GM19438 (cell line): ENCODE measurements at regions not wholly inside any gene's neighbourhood (a gene's known extent, or its start where the extent isn't known, plus 50 kb on each side); places are given as distances from the start of the nearest gene placed in this dataset.
"Not testable (repeated sequence)": the region's sequence is repeated elsewhere in the genome, so short reads cannot be mapped to it uniquely, and the experiment has no call there.

Experiments
- ATAC-seq: cut with Tn5 transposase; IDR thresholded peaks from one replicate; pipeline ENCODE4 v1.9.1; 2021; ENCODE audit warnings: low read depth; ENCODE audit not compliant: unreplicated experiment

DNA sequence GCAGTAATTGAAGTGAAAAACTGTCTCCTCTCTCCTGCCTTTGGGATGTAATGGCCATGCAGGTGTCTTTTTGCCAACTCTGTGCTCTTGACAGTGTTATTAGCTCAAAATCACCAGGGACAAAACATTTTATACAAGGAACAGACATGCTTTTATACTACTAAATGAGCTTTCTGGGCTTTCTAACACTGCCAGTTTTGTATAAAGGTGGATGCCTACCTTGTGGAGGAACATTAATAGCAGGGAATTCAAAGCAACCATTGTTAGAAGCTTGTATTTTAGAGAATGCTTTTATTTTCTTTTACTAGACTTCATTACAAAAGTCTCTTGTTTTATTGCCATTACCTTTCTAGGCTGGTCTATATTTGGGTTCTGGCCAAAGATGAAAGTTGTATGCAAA, 54.7 kb upstream of the ARSJ start:
- no peak for ATAC-seq

DNA sequence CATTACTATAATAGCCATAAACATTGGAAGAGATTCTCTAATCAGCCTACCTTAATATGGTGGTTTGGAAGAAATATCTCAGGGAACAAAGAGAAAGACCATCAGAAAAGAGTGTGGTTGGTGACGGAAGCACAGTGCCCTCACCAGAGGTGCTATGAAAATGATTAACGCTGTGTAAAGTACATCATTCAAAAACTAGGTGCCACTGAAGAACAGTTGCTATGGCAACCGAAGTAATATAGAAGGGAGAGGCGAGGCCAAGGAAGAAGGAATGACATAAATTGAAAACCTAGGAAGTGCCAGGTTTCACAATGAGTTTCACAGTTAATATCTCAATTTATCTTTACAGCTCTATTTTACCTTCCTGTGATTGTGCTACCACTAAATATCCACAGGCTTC, 57.0 kb upstream of the ARSJ start:
- ATAC-seq = no peak

DNA sequence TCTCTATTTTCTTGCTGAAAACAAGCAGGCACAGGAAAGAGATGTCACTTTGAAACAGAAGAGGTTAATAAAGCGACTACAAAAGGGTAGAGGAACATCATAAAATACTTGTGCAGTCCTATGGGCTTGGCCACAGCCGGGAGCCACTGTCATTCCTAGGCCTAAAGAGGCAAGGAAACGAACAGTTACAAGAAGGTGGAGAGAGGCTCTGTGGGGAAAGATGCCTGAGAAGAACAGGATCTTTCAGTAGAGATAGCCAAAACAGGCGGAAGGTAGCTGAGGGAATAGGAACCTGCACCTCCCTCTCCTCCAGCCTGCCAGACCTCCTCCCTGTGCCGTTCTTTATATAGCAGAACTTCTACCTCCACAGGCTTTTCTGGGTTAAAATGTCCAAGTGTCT, 57.4 kb upstream of the ARSJ start:
- ATAC-seq = no peak

DNA sequence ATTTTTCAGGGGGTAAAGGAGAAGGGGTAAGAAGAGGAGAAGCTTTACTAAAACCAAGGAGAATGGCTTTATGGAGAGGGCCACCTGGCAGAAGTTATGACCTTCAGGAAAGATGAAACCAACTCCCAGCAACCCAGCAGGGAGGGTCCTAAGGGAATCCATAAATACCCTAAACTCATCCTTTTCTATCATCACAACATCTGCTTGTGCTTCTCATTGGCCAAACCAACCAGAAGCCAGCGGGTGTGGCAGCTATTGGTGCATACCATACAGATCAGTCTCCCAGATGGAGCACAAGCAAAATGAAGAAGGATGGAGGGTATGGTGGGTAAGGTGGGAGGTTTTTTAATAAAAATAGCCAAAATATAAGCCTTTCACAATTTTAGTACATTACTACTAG, 58.5 kb upstream of the ARSJ start:
- ATAC-seq = no peak

DNA sequence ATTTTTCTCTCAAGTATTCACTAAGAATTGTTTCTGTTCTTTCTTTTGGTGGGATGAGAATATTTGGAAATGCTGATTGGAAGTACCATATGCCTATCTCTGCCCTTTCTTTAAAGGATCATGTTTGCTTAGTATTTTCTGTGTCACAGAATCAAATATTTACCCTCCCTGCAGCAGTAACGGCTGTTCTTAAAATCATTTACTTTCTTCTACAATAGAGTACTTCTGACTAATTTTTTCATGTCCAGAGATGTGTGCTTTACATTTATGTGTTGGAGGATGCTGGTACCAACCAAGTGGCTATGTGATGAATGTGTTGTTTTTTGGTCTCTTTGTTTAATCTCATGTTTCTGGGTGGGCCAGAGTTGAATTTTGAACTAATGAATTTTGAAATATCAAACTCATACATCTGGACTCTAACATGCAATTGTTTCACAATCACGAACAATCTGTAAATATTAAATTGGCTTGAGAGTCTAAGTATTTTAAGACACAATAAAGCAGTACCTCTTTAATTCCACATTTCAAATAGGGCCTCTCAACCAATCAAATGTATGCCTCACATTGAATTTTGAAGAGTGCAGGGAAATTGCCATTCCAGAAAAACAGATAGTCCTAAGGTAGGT, 59.4 kb upstream of the ARSJ start:
- no peak for ATAC-seq

DNA sequence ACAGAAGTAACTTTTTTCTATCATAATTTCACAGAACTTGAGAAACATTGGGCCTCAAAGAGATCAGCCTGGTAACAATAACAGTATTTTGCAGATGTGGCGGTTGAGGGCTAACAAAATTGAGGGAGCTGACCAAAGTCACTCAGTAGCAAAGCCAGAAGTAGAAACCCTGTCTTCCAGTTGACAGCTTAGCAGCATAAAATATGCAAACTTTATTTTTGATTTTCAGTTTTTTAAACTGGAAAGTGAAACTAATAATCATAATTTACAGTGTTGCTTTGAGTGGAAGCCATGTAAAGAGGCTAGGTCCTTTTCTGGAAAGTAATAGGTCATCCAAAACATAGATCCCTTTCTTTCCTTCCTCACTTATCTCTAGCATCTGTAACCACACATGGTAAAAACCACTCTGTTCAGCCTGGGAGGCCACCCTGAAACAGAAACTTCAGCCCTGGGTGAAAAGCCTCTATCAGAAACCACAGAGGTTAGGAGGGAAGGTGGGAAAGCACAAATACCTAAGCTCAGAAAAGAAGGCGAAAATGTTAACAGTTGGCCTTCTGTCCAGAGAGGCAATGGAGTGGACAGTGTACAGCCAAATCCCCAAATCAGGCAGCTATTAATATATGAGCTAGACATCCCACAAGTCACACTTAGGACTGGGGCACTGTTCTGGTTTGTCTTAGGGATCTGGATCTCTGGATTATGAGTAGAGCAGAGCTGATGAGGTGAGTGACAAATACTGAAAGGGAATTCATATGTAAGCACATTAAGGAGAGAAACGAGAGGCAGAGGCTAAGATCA, 61.1 kb upstream of the ARSJ start:
- peak; percentile 97 for ATAC-seq

DNA sequence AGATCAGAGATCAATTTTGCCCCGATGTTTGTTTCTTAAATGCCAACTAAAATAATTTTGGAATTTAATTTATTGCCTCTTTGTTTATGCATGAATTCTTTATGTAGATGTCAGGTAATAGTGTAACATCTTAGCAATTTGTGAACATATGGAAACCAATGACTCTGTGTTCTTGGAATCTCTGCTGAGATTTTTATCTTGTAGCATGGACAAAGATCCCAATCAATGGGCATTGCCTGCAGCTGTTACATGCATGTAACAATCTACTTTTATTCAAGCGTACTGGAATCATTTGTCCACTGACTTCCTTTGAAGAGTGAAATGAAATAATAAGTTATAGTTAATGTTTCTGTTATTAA, 61.6 kb upstream of the ARSJ start:
- no peak for ATAC-seq

DNA sequence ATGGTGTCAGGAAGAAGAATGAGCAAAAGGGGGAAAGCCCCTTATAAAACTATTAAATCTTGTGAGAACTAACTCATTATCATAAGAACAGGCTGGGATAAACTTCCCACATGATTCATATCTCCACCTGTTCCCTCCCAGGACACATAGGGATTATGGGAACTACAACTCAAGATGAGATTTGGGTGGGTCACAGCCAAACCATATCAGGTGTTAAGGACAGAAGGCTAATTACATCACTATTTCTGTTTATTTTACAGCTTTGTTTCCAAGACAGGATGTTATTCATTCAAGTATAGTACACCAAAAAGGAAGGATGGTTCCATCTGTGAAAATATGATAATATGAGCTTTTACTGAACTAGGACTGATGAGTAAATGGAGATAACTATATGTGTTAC, 63.7 kb upstream of the ARSJ start:
- ATAC-seq = no peak

DNA sequence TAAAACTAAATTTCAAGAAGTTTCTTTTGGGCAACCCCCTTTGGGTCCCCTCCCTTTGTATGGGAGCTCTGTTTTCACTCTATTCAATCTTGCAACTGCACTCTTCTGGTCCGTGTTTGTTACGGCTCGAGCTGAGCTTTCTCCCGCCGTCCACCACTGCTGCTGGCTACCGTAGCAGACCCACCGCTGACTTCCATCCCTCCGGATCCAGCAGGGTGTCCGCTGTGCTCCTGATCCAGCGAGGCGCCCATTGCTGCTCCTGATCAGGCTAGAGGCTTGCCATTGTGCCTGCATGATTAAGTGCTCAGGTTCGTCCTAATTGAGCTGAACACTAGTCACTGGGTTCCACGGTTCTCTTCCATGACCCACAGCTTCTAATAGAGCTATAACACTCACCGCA, 64.9 kb upstream of the ARSJ start:
- ATAC-seq = not testable (repeated sequence)

DNA sequence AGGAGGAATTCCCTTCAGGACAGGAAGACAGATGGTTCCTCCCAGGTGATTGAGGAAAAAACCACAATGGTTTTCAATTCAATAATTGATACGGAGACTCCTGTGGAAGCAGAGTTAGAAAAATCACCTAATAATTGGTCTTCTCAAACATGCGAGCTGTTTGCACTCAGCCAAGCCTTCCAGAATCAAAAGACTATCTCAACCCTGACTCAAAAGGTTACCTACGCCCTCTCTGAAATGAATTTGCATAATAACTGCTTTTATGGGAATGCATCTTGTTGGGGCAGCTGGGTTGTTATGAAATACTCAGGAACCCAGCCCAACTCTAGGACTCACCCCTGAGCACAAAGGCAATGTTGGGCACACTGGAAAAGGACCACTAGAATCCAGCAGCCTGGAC, 66.9 kb upstream of the ARSJ start:
- ATAC-seq = no peak

DNA sequence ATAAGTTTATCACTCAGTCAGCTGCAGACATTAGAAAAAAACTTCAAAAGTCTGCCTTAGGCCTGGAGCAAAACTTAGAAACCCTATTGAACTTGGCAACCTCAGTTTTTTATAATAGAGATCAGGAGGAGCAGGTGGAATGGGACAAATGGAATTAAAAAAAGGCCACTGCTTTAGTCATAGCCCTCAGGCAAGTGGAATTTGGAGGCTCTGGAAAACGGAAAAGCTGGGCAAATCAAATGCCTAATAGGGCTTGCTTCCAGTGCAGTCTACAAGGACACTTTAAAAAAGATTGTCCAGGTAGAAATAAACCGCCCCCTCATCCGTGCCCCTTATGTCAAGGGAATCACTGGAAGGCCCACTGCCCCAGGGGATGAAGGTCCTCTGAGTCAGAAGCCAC, 68.7 kb upstream of the ARSJ start:
- not testable (repeated sequence) for ATAC-seq

DNA sequence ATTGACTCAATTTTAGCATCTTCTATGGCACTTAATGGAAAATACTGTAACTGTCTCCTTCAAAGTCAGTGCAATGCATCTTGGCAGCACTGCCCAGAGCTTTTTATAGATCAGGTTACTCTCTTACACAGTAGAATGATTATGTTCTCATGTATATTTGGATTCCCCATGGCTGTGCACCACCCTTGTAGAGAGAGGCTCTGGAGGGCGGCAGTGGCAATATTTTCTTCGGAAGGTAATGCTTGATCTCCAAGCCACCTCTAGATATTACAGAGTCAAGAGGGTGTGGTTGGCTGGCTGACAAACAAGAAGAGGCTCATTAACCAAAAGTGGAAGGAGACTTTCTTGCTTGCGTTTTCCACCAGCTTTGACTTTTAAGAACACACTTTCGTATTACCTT, 72.8 kb upstream of the ARSJ start:
- ATAC-seq = no peak

DNA sequence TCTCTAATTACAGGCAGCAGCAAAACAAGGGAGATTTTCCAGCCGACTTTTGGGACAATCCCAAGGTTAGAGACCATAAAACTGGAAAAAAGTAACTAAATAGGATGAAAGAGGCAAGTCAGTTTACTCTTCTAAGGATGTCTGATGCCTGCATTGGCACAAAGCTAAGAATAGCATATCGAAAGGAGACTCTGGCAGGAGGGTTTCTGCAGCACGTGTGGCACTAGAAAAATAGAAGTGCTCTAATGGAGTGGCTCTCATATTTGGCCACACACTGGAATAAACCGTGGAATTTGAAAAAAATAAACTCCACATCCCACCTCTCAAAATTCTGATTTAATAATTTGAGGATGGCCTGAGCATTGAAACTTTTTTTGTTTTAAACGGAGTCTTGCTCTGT, 77.2 kb upstream of the ARSJ start:
- ATAC-seq = no peak

DNA sequence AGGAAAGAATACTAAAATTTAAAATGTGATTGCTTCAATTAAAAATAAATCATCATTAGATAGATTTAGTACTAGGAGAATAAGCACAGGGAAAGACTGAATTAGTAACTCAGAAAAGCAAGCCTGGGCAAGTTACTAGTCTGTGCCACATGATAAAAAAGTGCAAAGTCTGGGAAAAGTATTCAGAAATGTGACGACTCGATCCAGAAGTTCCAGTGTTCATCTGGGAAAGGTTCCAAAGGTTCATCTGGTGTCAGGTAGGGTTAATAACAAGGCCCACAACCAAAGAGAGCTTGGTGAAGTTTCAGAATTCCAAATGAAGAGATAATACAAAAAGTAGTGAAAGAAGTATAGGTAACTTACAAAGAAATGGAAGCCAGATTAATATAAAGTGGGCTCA, 78.3 kb upstream of the ARSJ start:
- no peak for ATAC-seq

DNA sequence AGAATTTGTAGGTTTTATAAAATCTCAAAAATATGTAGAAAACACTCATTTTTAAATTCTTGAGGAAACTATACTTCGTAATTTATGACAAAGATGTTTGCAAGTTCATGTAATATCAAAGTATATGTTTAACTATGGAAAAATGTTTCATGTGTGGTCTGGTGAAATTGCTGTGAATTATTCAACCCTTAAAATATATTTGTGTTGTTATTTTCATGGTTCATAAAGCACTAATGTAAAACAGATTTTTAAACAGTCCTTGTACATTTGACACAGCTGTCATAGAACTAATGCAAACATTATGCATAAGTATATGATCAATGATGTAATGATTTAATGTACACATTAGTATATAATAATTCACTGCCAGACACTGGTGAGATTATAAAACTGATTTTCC, 83.1 kb upstream of the ARSJ start:
- no peak for ATAC-seq

DNA sequence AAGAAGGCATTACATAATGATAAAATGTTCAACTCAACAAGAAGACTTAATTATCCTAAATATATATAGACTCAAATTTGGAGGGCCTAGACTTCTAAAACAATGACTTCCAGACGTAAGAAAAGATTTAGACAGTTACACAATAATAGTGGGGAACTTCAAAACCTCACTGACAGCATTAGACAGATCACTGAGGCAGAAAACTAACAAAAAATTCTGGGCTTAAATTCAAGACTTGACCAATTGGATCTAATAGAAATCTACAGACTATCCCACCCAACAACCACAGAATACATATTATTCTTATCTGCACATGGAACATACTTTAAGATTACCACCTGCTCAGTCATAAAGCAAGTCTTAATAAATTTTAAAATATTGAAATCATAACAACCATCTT, 93.3 kb upstream of the ARSJ start:
- ATAC-seq = no peak

DNA sequence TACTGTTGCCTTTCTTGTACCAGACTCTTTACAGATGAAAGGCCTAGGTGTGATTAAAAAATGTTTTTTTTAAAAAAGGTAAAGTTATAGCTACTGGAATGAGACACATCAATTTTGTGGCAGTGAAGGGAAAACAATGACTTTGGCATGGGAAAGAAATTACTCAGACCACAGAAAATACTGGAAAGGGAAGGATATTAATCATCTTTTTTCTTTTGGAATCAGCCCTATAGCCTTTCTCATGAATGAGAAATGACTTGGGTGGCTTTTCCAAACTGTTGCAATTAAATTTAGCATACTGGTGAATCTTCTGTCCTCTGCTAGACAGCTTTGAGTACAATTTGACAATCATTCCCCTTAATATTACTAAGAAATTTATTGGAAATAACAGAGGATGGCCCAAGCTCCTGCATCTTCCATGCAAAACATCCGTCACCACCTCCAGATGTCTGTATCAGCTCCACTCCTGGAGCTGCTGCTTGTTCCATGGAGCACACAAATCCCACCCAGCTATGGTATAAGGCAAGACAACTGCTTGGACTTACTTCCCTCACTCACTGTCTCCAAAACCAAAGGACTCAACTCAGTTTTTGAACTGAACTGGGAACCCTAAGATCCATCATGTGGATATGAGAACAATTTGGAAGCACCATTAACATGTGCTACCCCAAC, 97.6 kb upstream of the ARSJ start:
- ATAC-seq = no peak

DNA sequence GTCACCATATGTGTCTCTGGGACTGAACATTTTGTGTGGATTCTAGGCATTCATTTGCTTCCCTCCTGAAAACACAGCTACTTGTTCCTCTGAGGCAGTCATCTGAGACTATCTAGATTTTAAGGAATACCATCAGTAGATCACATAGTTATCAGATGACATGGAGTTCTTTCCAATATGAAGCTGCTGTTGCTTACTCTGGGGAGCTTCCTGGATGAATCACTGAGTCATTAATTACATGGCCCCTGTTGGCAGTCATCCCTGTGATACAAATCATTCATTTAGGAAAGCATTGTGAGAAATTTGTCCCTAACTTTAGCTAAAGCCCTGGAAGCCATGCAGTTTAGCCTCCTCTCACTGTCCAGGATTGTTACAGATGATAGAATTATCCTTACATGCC, 98.2 kb upstream of the ARSJ start:
- ATAC-seq = no peak

DNA sequence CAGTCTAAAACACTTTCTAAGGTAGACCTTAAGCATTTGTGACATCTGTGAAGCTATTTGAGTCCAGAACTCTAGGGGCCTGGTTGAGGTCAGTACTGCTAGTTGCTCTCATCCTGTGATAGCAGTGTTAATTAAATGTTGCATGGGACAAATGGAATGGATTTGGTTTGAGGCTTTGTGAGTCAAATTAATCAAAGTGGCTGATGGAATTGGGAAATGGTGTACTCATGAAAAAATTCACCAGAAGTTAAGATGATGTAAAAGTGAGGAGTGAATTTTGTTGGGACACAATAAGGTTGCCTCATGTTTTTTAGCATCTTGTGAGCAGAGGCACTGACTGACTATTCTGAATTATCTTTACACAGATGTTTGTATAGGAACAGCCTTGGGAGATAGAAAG, 99.2 kb upstream of the ARSJ start:
- no peak for ATAC-seq

DNA sequence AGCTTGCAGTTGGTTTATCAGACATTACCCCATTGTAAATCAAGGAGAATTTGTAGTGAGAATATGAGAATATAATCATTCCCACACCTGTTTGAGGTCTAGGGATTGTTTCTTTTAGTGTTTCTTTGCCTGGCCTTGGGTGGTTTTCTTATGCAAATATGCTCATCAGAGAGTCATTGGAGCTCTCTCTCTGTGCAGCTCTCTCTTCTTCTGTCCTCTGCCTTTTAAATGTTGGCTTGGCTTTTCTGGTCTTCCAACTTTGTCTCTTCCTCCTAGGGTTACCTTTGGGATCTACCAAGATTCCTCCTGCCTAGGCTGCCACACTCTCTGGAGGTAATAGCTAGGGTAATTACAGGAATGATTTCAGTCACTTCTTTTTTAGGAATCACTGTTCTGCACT, 102.3 kb upstream of the ARSJ start:
- ATAC-seq = no peak

DNA sequence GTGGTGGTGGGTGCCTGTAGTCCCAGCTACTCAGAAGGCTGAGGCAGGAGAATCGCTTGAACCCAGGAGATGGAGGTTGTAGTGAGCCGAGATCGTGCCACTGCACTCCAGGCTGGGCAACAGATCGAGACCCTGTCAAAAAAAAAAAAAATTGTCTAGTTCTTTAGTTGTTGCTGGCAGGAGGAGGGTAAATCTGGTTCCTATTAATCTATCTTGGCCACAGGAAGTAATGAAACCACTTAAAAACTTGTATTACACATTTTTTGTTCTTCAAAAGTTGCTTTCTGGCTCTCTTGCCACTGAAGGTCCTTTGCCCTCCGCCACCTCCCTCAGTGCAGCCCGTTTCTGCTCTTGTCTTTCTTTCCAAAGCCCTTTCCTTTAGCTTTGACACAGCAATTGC, 102.9 kb upstream of the ARSJ start:
- ATAC-seq = no peak
